Left ventricle myocardium inferior (tissue), 1 donor: ENCODE measurements at regions not wholly inside any gene's neighbourhood (a gene's known extent, or its start where the extent isn't known, plus 50 kb on each side); places are given as distances from the start of the nearest gene placed in this dataset.

Source experiments
- DNase-seq: peaks from one replicate; pipeline ENCODE4 v3.0.0-alpha.2; 2020
- H3K27ac ChIP-seq: fragments of 200-600 bp; replicated peaks from 2 replicates; pipeline ENCODE4 v1.8.0; 2021
- H3K27me3 ChIP-seq: fragments of 200-600 bp; 2 replicates; pipeline ENCODE4 v1.8.0; 2021; ENCODE audit warnings: low read depth
- H3K36me3 ChIP-seq: fragments of 200-600 bp; 2 replicates; pipeline ENCODE4 v1.8.0; 2021
- H3K4me1 ChIP-seq: fragments of 200-600 bp; 2 replicates; pipeline ENCODE4 v1.8.0; 2021
- H3K4me3 ChIP-seq: fragments of 200-600 bp; 2 replicates; pipeline ENCODE4 v1.8.0; 2021; ENCODE audit warnings: mild to moderate bottlenecking, moderate library complexity
- H3K9me3 ChIP-seq: fragments of 200-600 bp; replicated peaks from 2 replicates; pipeline ENCODE4 v1.8.0; 2021
- CTCF ChIP-seq: fragments of 200-600 bp; IDR thresholded peaks from 2 replicates; pipeline ENCODE4 v1.8.0; 2021; ENCODE audit warnings: antibody characterized with exemption, mild to moderate bottlenecking, borderline replicate concordance
- intact Hi-C: fragments of 100-400 bp; cut with micrococcal nuclease; formaldehyde crosslinking; loops from one replicate; pipeline ENCODE4 v1.11.0; 2022
- donor health status: DM: no; HTN: yes; CAD: no; lungs with severe emphysema.

GRCh38 chr6:130314271-130314670, 51.5 kb upstream of the TMEM200A start:
- Histone ChIP-seq H3K4me1 (no peaks in the 10 kb centered on the region), H3K9me3 (no peaks in the 10 kb centered on the region), H3K27me3 (peaks cover 21% of the 10 kb centered on the region), H3K4me3 (no peak overlapping the region), H3K36me3 (no peaks in the 10 kb centered on the region), H3K27ac (no peak overlapping the region)
- no peak for DNase-seq
- intact Hi-C loops = no loop called here
- TF ChIP-seq CTCF = no peak

- no peaks in the 10 kb centered on the region for H3K4me1 ChIP-seq
- TF ChIP-seq CTCF = no peak
- intact Hi-C loops = no loop called here
- H3K9me3 ChIP-seq = no peaks in the 10 kb centered on the region
- no peak overlapping the region for H3K27ac ChIP-seq
- H3K36me3 ChIP-seq = no peaks in the 10 kb centered on the region
- H3K4me3 ChIP-seq = no peak overlapping the region
- H3K27me3 ChIP-seq = peaks cover 21% of the 10 kb centered on the region
- no peak for DNase-seq
Measured at GRCh38 chr6:130313206-130313605, 52.6 kb upstream of the TMEM200A start.

- TF ChIP-seq CTCF = no peak
- Histone ChIP-seq H3K27ac (no peak overlapping the region), H3K9me3 (no peaks in the 10 kb centered on the region), H3K36me3 (no peaks in the 10 kb centered on the region), H3K4me3 (no peak overlapping the region), H3K27me3 (peaks cover 14% of the 10 kb centered on the region), H3K4me1 (no peaks in the 10 kb centered on the region)
- no peak for DNase-seq
- intact Hi-C loops = no loop called here
Measured at GRCh38 chr6:130309028-130309427, 56.8 kb upstream of the TMEM200A start.

GRCh38 chr6:130307752-130308361, 58.0 kb upstream of the TMEM200A start:
- H3K27me3 ChIP-seq = peaks cover 14% of the 10 kb centered on the region
- H3K9me3 ChIP-seq = no peaks in the 10 kb centered on the region
- no peak overlapping the region for H3K27ac ChIP-seq
- H3K4me3 ChIP-seq = no peak overlapping the region
- DNase-seq = no peak
- intact Hi-C loops = no loop called here
- H3K36me3 ChIP-seq = no peaks in the 10 kb centered on the region
- no peak for TF ChIP-seq CTCF
- no peaks in the 10 kb centered on the region for H3K4me1 ChIP-seq

- intact Hi-C loops = no loop called here
- no peaks in the 10 kb centered on the region for H3K4me1 ChIP-seq
- TF ChIP-seq CTCF = no peak
Measured at GRCh38 chr6:130306377-130306776, 59.4 kb upstream of the TMEM200A start.

More at GRCh38 chr6:130306377-130306776, 59.4 kb upstream of the TMEM200A start:
- no peaks in the 10 kb centered on the region for H3K36me3 ChIP-seq
- H3K9me3 ChIP-seq = no peaks in the 10 kb centered on the region
- H3K4me3 ChIP-seq = no peak overlapping the region
- H3K27ac ChIP-seq = no peak overlapping the region
- DNase-seq = no peak
- H3K27me3 ChIP-seq = peaks cover 10% of the 10 kb centered on the region
